ENCODE measurements at regions not wholly inside any gene's neighbourhood (a gene's known extent, or its start where the extent isn't known, plus 50 kb on each side); places are given as distances from the start of the nearest gene placed in this dataset.

GRCh38 chr12:90899456-90900182, 55.4 kb downstream of the CCER1 start:
- intact Hi-C loops (cut with DNase I) = no loop called here
- no peak for DNase-seq (ENCODE audit: missing footprints)
- no peak for ATAC-seq

GRCh38 chr12:90897986-90898385, 57.0 kb downstream of the CCER1 start:
- DNase-seq (ENCODE audit: missing footprints) (no peak), ATAC-seq (no peak)
- intact Hi-C loops (cut with DNase I) = no loop called here

GRCh38 chr12:90897316-90897715, 57.7 kb downstream of the CCER1 start:
- intact Hi-C loops (cut with DNase I) = no loop called here
- DNase-seq (ENCODE audit: missing footprints) = no peak
- no peak for ATAC-seq

- DNase-seq (ENCODE audit: missing footprints) (no peak), ATAC-seq (no peak)
- intact Hi-C loops (cut with DNase I) = no loop called here
Observed at GRCh38 chr12:90896821-90897220, 58.2 kb downstream of the CCER1 start.

- DNase-seq (ENCODE audit: missing footprints) = no peak
- intact Hi-C loops (cut with DNase I) = no loop called here
- ATAC-seq = no peak
Observed at GRCh38 chr12:90896164-90896563, 58.8 kb downstream of the CCER1 start.

- DNase-seq (ENCODE audit: missing footprints) (no peak), ATAC-seq (no peak)
- intact Hi-C loops (cut with DNase I) = no loop called here
Observed at GRCh38 chr12:90888316-90888715, 66.7 kb downstream of the CCER1 start.

- ATAC-seq (no peak), DNase-seq (ENCODE audit: missing footprints) (no peak)
- intact Hi-C loops (cut with DNase I) = no loop called here
Observed at GRCh38 chr12:90883456-90883855, 71.5 kb downstream of the CCER1 start.

- DNase-seq (ENCODE audit: missing footprints) (no peak), ATAC-seq (no peak)
- intact Hi-C loops (cut with DNase I) = no loop called here
Observed at GRCh38 chr12:90871726-90872096, 83.3 kb downstream of the CCER1 start.

GRCh38 chr12:90870971-90871725, 83.8 kb downstream of the CCER1 start:
- ATAC-seq (no peak), DNase-seq (ENCODE audit: missing footprints) (no peak)
- intact Hi-C loops (cut with DNase I) = no loop called here

GRCh38 chr12:90868626-90869025, 86.3 kb downstream of the CCER1 start:
- no peak for DNase-seq (ENCODE audit: missing footprints)
- no peak for ATAC-seq
- intact Hi-C loops (cut with DNase I) = no loop called here

GRCh38 chr12:90859591-90859990, 95.4 kb downstream of the CCER1 start:
- ATAC-seq (no peak), DNase-seq (ENCODE audit: missing footprints) (no peak)
- intact Hi-C loops (cut with DNase I) = loop anchor here (10.0 kb wide), 1 partner anchor 165 kb away; no protein-coding TSS in a partner anchor

- DNase-seq (ENCODE audit: missing footprints) = no peak
- intact Hi-C loops (cut with DNase I) = loop anchor here (10.0 kb wide), 1 partner anchor 163 kb away; no protein-coding TSS in a partner anchor
- no peak for ATAC-seq
Observed at GRCh38 chr12:90858252-90858651, 96.7 kb downstream of the CCER1 start.

GRCh38 chr12:90855534-90855933, 99.4 kb downstream of the CCER1 start:
- DNase-seq (ENCODE audit: missing footprints) (no peak), ATAC-seq (no peak)
- intact Hi-C loops (cut with DNase I) = loop anchor here (10.0 kb wide), 1 partner anchor 161 kb away; no protein-coding TSS in a partner anchor

GRCh38 chr12:90854136-90854689, 100.8 kb downstream of the CCER1 start:
- ATAC-seq = no peak
- no peak for DNase-seq (ENCODE audit: missing footprints)
- intact Hi-C loops (cut with DNase I) = loop anchor here (5.0 to 10.0 kb wide), 2 partner anchors 159 to 1312 kb away; no protein-coding TSS in a partner anchor

- intact Hi-C loops (cut with DNase I) = loop anchor here (5.0 to 10.0 kb wide), 2 partner anchors 157 to 1310 kb away; no protein-coding TSS in a partner anchor
- DNase-seq (ENCODE audit: missing footprints) = no peak
- ATAC-seq = no peak
Observed at GRCh38 chr12:90851800-90852718, 102.9 kb downstream of the CCER1 start.

GRCh38 chr12:90842477-90842876, 112.5 kb downstream of the CCER1 start:
- no peak for ATAC-seq
- no peak for DNase-seq (ENCODE audit: missing footprints)
- intact Hi-C loops (cut with DNase I) = no loop called here

GRCh38 chr12:90841336-90841735, 113.6 kb downstream of the CCER1 start:
- ATAC-seq = no peak
- intact Hi-C loops (cut with DNase I) = no loop called here
- no peak for DNase-seq (ENCODE audit: missing footprints)

GRCh38 chr12:90839346-90839745, 115.6 kb downstream of the CCER1 start:
- intact Hi-C loops (cut with DNase I) = no loop called here
- DNase-seq (ENCODE audit: missing footprints) (no peak), ATAC-seq (no peak)

GRCh38 chr12:90836689-90837088, 118.3 kb downstream of the CCER1 start:
- ATAC-seq (peak; percentile 99), DNase-seq (ENCODE audit: missing footprints) (no peak)
- intact Hi-C loops (cut with DNase I) = no loop called here
